ENCODE measurements at regions not wholly inside any gene's neighbourhood (a gene's known extent, or its start where the extent isn't known, plus 50 kb on each side); places are given as distances from the start of the nearest gene placed in this dataset.
"Not testable (repeated sequence)": the region's sequence is repeated elsewhere in the genome, so short reads cannot be mapped to it uniquely, and the experiment has no call there.

GRCh38 chr10:9045311-9045710, 990.8 kb downstream of the GATA3 start:
- Histone ChIP-seq H3K27ac (no peak overlapping the region), H3K27me3 (no peaks in the 10 kb centered on the region), H3K4me1 (peaks cover 0 to 13% (median 2%) of the 10 kb centered on the region in 4 donors), H3K9me3 (peaks cover 0 to 5% (median 0%) of the 10 kb centered on the region in 4 donors), H3K36me3 (no peaks in the 10 kb centered on the region), H3K4me3 (no peak overlapping the region)
- DNase-seq: no peak
- intact Hi-C loops (cut with DNase I): no loop called here
- no peak for TF ChIP-seq POLR2AphosphoS5 (IDR thresholded peaks at IDR 0.05)
- TF ChIP-seq POLR2A (IDR thresholded peaks at IDR 0.05): no peak
- TF ChIP-seq EP300 (IDR thresholded peaks at IDR 0.05): no peak
- no peak for TF ChIP-seq CTCF (IDR thresholded peaks at IDR 0.05)

GRCh38 chr10:9051328-9051974, 997.0 kb downstream of the GATA3 start:
- H3K27ac ChIP-seq: no peak overlapping the region
- TF ChIP-seq CTCF (IDR thresholded peaks at IDR 0.05): no peak
- H3K9me3 ChIP-seq: peaks cover 0 to under 1% (median 0%) of the 10 kb centered on the region in 4 donors
- no peak overlapping the region for H3K4me3 ChIP-seq
- DNase-seq: no peak
- H3K4me1 ChIP-seq: no peaks in the 10 kb centered on the region
- intact Hi-C loops (cut with DNase I): no loop called here
- no peaks in the 10 kb centered on the region for H3K36me3 ChIP-seq
- H3K27me3 ChIP-seq: no peaks in the 10 kb centered on the region

GRCh38 chr10:9052767-9053166, 998.3 kb downstream of the GATA3 start:
- H3K4me3 ChIP-seq: no peak overlapping the region
- no peaks in the 10 kb centered on the region for H3K4me1 ChIP-seq
- WGBS, 2 donors: 81 to 92% methylated on average over 1 of the region's 1 CpG
- H3K27me3 ChIP-seq: no peaks in the 10 kb centered on the region
- no peak for TF ChIP-seq POLR2AphosphoS5 (IDR thresholded peaks at IDR 0.05)
- TF ChIP-seq CTCF (IDR thresholded peaks at IDR 0.05): no peak
- no peak for TF ChIP-seq POLR2A (IDR thresholded peaks at IDR 0.05)
- no peak for TF ChIP-seq EP300 (IDR thresholded peaks at IDR 0.05)
- DNase-seq: no peak
- peaks cover 0 to 4% (median 0%) of the 10 kb centered on the region in 4 donors for H3K9me3 ChIP-seq
- intact Hi-C loops (cut with DNase I): no loop called here
- no peak overlapping the region for H3K27ac ChIP-seq
- H3K36me3 ChIP-seq: no peaks in the 10 kb centered on the region

- 89 to 91% methylated on average over 11 of the region's 11 CpGs for WGBS, 2 donors
- peaks cover 0 to 4% (median 0%) of the 10 kb centered on the region in 4 donors for H3K9me3 ChIP-seq
- H3K4me1 ChIP-seq: no peaks in the 10 kb centered on the region
- intact Hi-C loops (cut with DNase I): no loop called here
- H3K27me3 ChIP-seq: no peaks in the 10 kb centered on the region
- no peak for DNase-seq
- no peak overlapping the region for H3K4me3 ChIP-seq
- TF ChIP-seq EP300 (IDR thresholded peaks at IDR 0.05) (no peak), CTCF (IDR thresholded peaks at IDR 0.05) (no peak), POLR2AphosphoS5 (IDR thresholded peaks at IDR 0.05) (no peak), POLR2A (IDR thresholded peaks at IDR 0.05) (no peak)
- no peaks in the 10 kb centered on the region for H3K36me3 ChIP-seq
- H3K27ac ChIP-seq: no peak overlapping the region
Measured at GRCh38 chr10:9056521-9056920, 1002.0 kb downstream of the GATA3 start.

GRCh38 chr10:9057293-9057692, 1002.8 kb downstream of the GATA3 start:
- H3K36me3 ChIP-seq; H3K27ac ChIP-seq; H3K27me3 ChIP-seq; DNase-seq; intact Hi-C loops (cut with DNase I); H3K9me3 ChIP-seq; H3K4me1 ChIP-seq; H3K4me3 ChIP-seq: not testable (repeated sequence)
- 91 to 93% methylated on average over 17 of the region's 17 CpGs for WGBS, 2 donors
